ENCODE measurements at regions not wholly inside any gene's neighbourhood (a gene's known extent, or its start where the extent isn't known, plus 50 kb on each side); places are given as distances from the start of the nearest gene placed in this dataset.

GRCh38 chr12:126342866-126343265 is 1277.6 kb downstream of the AACS start:
- no peak for DNase-seq

- no peak for DNase-seq
Measured at GRCh38 chr12:126343321-126343720, 1278.1 kb downstream of the AACS start.

GRCh38 chr12:126346087-126346486 is 1280.9 kb downstream of the AACS start:
- no peak for DNase-seq

GRCh38 chr12:126347421-126347820 is 1282.2 kb downstream of the AACS start:
- DNase-seq: no peak

GRCh38 chr12:126349383-126349782 is 1284.1 kb downstream of the AACS start:
- no peak for DNase-seq

- DNase-seq: no peak
Measured at GRCh38 chr12:126353604-126354003, 1288.4 kb downstream of the AACS start.

- no peak for DNase-seq
Measured at GRCh38 chr12:126354633-126355032, 1289.4 kb downstream of the AACS start.

- DNase-seq: no peak
Measured at GRCh38 chr12:126355346-126355745, 1290.1 kb downstream of the AACS start.

- no peak for DNase-seq
Measured at GRCh38 chr12:126358806-126359205, 1293.6 kb downstream of the AACS start.

- no peak for DNase-seq
Measured at GRCh38 chr12:126359216-126359615, 1294.0 kb downstream of the AACS start.

GRCh38 chr12:126361804-126362203 is 1296.6 kb downstream of the AACS start:
- DNase-seq: no peak

- DNase-seq: no peak
Measured at GRCh38 chr12:126362493-126362892, 1297.3 kb downstream of the AACS start.

- no peak for DNase-seq
Measured at GRCh38 chr12:126362964-126363363, 1297.7 kb downstream of the AACS start.

- DNase-seq: no peak
Measured at GRCh38 chr12:126369487-126370463, 1304.5 kb downstream of the AACS start.

GRCh38 chr12:126383506-126383905 is 1318.3 kb downstream of the AACS start:
- DNase-seq: no peak

- no peak for DNase-seq
Measured at GRCh38 chr12:126384026-126384564, 1318.9 kb downstream of the AACS start.

GRCh38 chr12:126385785-126386184 is 1320.5 kb downstream of the AACS start:
- no peak for DNase-seq

- no peak for DNase-seq
Measured at GRCh38 chr12:126389220-126389841, 1324.1 kb downstream of the AACS start.

- no peak for DNase-seq
Measured at GRCh38 chr12:126389961-126390360, 1324.7 kb downstream of the AACS start.

- DNase-seq: no peak
Measured at GRCh38 chr12:126390969-126391566, 1325.8 kb downstream of the AACS start.

GRCh38 chr12:126396536-126396935 is 1331.3 kb downstream of the AACS start:
- DNase-seq: no peak

- no peak for DNase-seq
Measured at GRCh38 chr12:126397071-126397581, 1331.9 kb downstream of the AACS start.

GRCh38 chr12:126397660-126398059 is 1332.4 kb downstream of the AACS start:
- DNase-seq: no peak

Data from CD4-positive, alpha-beta T cell treated with Interleukin-4 for 4 hours (primary cell).